Dendritic cell treated with granulocyte-macrophage colony-stimulating factor and Interleukin-4, amounts not matched to agents 40 ng/mL and 50 ng/mL, for 4 days (primary cell): ENCODE measurements at regions not wholly inside any gene's neighbourhood (a gene's known extent, or its start where the extent isn't known, plus 50 kb on each side); places are given as distances from the start of the nearest gene placed in this dataset.

Experiments
- H3K27ac Mint-ChIP-seq: one replicate; pipeline ENCODE4 v1.8.0; 2022; ENCODE audit warnings: mild to moderate bottlenecking, mixed read lengths
- H3K27me3 Mint-ChIP-seq: one replicate; pipeline ENCODE4 v1.8.0; 2022; ENCODE audit warnings: mild to moderate bottlenecking, mixed read lengths
- H3K36me3 Mint-ChIP-seq: one replicate; pipeline ENCODE4 v1.8.0; 2022; ENCODE audit warnings: low read depth, mixed read lengths
- H3K4me1 Mint-ChIP-seq: one replicate; pipeline ENCODE4 v1.8.0; 2022; ENCODE audit warnings: low read depth, mixed read lengths
- H3K4me3 Mint-ChIP-seq: one replicate; pipeline ENCODE4 v1.8.0; 2022; ENCODE audit warnings: mild to moderate bottlenecking, moderate library complexity, mixed read lengths
- H3K9me3 Mint-ChIP-seq: one replicate; pipeline ENCODE4 v1.8.0; 2022; ENCODE audit warnings: mixed read lengths
- intact Hi-C: fragments of 100-400 bp; cut with micrococcal nuclease; formaldehyde crosslinking; loops from one replicate; pipeline ENCODE4 v1.15.0; 2022

DNA sequence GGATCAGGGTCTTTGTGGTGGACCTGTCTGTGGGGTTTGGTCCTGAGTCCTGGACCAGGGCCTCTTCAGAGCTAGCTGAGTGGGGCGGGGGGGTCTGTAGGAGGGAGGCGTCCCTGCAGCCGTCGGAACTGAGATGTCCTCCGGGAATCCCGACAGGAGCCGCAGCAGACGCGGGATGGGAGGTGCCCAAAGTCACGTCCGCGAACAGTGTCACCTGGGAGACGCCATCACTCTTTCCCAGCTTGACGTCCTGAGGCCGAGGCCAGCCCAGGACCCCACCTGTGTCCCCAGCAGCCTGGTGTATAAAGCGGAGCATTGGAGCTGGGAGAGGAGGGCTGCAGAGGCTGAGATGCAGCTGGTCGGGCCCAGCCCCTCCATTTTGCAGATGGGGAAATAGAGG is 1234.7 kb downstream of the BRD1 start:
- H3K36me3 Mint-ChIP-seq: no peaks in the 10 kb centered on the region
- intact Hi-C loops: no loop called here
- no peak overlapping the region for H3K4me3 Mint-ChIP-seq
- H3K27ac Mint-ChIP-seq: no peak overlapping the region
- H3K4me1 Mint-ChIP-seq: no peaks in the 10 kb centered on the region
- no peaks in the 10 kb centered on the region for H3K27me3 Mint-ChIP-seq
- H3K9me3 Mint-ChIP-seq: peaks cover under 1% of the 10 kb centered on the region

DNA sequence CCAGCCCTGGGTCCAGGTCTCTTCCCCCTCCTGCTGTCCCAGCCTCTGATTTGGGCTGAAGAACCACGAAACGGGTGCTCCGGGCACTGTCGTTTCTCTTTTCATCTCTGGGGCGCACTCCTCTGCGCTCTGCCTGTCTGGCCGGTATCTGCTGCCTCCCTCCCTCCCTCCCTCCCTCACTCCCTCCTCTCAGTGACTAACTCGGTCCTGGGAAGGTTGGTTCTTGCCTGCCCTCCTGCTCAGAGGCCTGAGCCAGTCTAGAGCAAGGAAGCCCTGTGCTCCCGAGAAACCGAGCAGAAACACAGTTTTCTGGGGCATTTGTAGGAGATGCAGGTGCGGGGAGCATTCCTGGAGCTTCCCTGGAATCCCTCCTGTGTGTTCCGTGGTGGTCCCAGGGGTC is 1235.2 kb downstream of the BRD1 start:
- H3K27ac Mint-ChIP-seq: no peak overlapping the region
- H3K4me1 Mint-ChIP-seq: no peaks in the 10 kb centered on the region
- no peaks in the 10 kb centered on the region for H3K27me3 Mint-ChIP-seq
- no peaks in the 10 kb centered on the region for H3K9me3 Mint-ChIP-seq
- no peak overlapping the region for H3K4me3 Mint-ChIP-seq
- H3K36me3 Mint-ChIP-seq: no peaks in the 10 kb centered on the region
- intact Hi-C loops: no loop called here

DNA sequence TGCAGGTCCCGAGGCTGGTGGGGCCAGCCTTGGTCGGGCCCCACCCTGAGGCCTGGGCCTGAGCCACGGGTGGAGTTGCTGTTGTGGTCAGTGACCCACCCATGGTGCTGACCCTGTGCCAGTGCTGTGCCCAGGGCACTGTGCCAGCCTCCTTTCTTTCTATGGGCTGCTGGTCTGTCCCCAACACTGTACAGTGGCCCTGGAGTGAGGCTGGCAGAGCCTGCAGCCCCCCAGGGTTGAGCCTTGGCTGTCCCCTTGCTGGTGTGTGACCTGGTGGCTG is 1235.7 kb downstream of the BRD1 start:
- Mint-ChIP-seq H3K27me3 (no peaks in the 10 kb centered on the region), H3K27ac (no peak overlapping the region), H3K9me3 (no peaks in the 10 kb centered on the region), H3K36me3 (no peaks in the 10 kb centered on the region), H3K4me3 (no peak overlapping the region), H3K4me1 (no peaks in the 10 kb centered on the region)
- intact Hi-C loops: no loop called here

DNA sequence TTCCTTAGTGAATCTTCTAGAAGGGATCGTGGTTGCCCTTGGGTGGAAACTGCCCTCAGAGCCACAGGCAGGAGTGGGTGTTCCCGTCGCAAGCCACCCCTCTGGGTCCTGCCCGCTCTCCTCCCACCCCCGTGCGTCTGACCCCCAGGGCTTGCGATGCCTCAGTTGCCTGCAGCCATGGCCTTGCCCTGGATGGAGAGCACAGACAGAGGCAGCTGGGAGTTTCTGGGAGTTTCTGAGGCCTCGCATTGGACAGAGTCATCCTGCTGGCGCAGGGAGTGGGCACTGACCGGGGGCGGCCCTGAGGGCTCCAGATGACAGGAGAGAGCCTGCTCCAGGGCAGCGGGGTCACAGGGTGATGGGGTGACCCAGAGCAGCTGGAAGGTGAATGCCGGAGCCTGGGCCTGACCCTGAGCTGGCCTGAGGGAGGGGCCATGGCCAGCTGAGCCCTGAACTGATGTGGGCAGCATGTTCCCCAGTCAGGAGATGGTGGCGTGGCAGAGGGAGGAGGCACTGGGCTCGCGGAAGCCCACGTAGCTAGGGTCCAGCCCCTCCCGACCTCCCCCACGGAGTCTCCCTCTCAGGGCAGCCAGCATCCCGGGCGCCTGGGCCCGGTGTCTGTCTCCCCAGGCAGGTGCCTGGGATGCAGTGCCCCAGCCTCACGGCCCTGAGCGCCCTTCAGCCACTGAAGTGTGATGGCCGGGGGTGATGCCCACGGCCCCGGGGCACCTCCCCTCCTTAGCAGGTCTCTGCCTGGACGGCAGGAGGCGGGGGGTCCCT is 1236.2 kb downstream of the BRD1 start:
- H3K27ac Mint-ChIP-seq: no peak overlapping the region
- no peaks in the 10 kb centered on the region for H3K9me3 Mint-ChIP-seq
- no peak overlapping the region for H3K4me3 Mint-ChIP-seq
- intact Hi-C loops: no loop called here
- no peaks in the 10 kb centered on the region for H3K4me1 Mint-ChIP-seq
- no peaks in the 10 kb centered on the region for H3K36me3 Mint-ChIP-seq
- H3K27me3 Mint-ChIP-seq: no peaks in the 10 kb centered on the region

DNA sequence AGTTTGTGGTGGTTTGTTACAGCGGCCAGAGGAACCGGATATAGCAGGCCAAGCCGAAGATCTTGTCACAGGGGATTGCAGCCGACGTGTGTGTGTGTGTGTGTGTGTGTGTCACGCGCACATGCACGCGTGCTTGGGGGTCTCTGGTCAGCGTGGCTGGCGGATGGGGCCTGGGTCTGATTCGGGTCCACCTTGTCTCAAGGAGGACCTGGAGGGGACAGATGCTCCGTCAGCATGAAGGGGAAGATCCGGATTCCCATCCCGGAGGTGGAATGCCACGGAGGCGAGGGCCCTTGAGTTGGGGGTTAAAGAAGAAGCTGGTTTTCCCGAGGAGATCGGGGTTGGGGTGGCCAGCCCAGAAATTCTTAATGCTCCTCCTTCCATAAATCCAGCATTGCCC is 1237.8 kb downstream of the BRD1 start:
- H3K36me3 Mint-ChIP-seq: no peaks in the 10 kb centered on the region
- H3K27me3 Mint-ChIP-seq: no peaks in the 10 kb centered on the region
- no peak overlapping the region for H3K4me3 Mint-ChIP-seq
- H3K9me3 Mint-ChIP-seq: no peaks in the 10 kb centered on the region
- H3K27ac Mint-ChIP-seq: no peak overlapping the region
- H3K4me1 Mint-ChIP-seq: no peaks in the 10 kb centered on the region
- intact Hi-C loops: no loop called here

DNA sequence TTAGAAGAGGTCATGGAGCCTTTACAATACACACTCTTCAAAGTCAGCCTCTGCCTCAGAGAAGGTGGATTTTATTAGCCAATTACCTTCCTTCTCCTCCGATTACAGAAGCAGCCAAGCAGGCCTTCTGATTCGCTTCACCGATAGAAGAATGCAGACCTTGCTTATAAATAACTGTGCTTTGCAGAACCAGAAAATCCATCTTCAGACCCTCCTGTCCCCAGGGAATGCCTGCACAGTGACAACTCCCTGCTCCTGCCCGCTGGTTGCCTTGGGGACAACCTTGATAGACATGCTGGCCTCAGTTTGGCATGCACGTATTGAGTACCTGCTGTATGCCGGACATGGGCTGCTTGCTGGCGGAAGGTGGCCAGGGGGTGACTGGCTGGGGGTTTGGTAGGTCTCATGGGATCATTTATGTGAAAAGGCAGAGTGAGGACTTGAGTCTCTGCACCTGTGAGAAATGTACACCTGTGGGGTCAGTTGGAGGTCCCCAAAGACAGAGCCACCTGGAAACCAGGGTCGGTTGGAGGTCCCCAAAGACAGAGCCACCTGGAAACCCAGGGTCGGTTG is 1238.7 kb downstream of the BRD1 start:
- H3K27ac Mint-ChIP-seq: no peak overlapping the region
- H3K4me1 Mint-ChIP-seq: no peaks in the 10 kb centered on the region
- no peak overlapping the region for H3K4me3 Mint-ChIP-seq
- no peaks in the 10 kb centered on the region for H3K27me3 Mint-ChIP-seq
- no peaks in the 10 kb centered on the region for H3K9me3 Mint-ChIP-seq
- no peaks in the 10 kb centered on the region for H3K36me3 Mint-ChIP-seq
- intact Hi-C loops: no loop called here

DNA sequence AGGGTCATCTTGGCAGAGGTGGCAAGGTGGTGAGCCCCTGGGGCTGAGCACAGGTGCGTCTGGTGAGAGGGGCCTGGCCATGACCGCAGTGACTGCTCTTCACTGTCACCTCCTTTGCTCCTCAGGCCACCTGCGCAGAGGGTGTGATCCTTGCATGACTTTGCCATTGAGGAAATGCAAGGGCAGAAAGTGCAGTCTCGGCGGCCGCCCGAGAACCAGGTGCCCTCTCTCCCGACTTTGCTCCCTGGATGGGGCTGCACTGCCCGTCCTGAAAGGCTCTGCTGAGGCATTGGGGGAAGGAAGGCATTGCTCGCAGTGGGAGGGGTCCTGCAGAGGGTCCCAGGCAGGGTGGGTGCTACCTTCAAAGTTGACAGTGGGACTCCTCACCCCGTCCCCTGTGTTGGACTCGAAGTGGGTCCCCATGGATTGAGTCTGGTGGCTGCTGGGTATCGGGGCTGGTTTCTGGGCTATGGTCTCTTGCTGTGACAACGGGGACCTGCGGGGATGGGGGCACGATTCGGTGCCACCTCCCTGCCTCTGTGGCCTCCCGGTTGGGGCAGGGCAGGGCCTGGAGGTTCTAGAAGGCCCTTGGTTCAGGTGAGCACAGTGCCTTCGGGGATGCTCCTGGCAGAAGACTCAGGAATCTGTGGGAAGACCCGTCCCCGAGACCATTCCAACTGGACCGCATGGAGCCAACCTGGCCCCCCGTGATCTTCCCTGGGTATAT is 1239.4 kb downstream of the BRD1 start:
- H3K27me3 Mint-ChIP-seq: no peaks in the 10 kb centered on the region
- intact Hi-C loops: no loop called here
- H3K27ac Mint-ChIP-seq: no peak overlapping the region
- H3K36me3 Mint-ChIP-seq: no peaks in the 10 kb centered on the region
- no peak overlapping the region for H3K4me3 Mint-ChIP-seq
- no peaks in the 10 kb centered on the region for H3K4me1 Mint-ChIP-seq
- no peaks in the 10 kb centered on the region for H3K9me3 Mint-ChIP-seq

DNA sequence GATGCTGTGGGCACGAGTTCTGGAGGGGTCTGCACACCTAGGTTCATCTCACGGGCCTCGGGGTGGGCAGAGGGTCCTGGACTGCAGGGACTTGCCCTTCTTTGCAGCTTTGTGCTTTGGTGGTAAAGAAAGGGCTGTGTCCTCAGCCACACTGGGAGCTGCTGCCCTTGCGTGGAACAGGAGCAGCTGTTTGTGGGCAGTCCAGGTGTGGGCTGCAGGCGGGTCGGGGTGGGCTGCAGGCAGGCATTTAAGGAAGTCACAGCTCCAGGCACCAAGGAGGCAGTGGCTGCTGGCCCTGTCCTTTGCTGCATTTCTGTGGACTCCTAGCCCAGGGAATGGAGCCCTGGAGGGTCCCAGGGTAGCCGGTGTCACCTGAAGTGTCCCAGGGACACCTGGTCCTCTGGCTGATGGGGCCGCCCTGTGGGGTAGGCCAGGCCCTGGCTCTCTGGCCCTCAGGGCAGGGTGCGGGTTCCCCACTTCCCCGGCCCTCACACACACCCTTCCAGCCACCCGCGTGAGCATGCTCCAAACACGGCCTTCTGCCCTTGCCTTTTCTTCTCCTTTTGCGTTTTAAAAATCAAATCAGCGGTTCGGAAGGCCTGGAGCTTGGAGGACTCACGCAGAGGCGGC is 1240.3 kb downstream of the BRD1 start:
- Mint-ChIP-seq H3K4me1 (no peaks in the 10 kb centered on the region), H3K4me3 (no peak overlapping the region), H3K36me3 (no peaks in the 10 kb centered on the region), H3K9me3 (no peaks in the 10 kb centered on the region), H3K27ac (no peak overlapping the region), H3K27me3 (no peaks in the 10 kb centered on the region)
- intact Hi-C loops: no loop called here

DNA sequence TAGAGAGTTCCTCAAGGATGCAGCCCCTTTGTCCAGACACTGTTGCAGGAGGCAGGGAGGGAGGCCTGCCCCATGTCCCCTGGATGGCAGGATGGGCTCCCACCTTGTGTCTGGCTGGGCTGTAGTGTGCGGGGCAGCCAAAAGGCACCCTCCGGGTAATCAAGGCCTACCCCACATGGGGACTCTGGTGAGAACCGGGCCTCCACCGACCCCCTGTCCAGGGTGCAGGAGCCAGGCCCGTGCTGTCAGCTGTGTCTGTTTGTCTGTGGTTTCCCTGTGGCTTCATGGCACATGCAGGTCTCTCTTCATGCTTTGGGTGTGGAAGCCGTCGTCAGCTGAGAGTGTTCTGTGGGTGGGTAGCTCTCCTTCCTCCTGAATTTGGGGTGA is 1240.9 kb downstream of the BRD1 start:
- no peaks in the 10 kb centered on the region for H3K27me3 Mint-ChIP-seq
- intact Hi-C loops: no loop called here
- H3K4me3 Mint-ChIP-seq: no peak overlapping the region
- H3K36me3 Mint-ChIP-seq: no peaks in the 10 kb centered on the region
- no peaks in the 10 kb centered on the region for H3K4me1 Mint-ChIP-seq
- H3K9me3 Mint-ChIP-seq: no peaks in the 10 kb centered on the region
- H3K27ac Mint-ChIP-seq: no peak overlapping the region

DNA sequence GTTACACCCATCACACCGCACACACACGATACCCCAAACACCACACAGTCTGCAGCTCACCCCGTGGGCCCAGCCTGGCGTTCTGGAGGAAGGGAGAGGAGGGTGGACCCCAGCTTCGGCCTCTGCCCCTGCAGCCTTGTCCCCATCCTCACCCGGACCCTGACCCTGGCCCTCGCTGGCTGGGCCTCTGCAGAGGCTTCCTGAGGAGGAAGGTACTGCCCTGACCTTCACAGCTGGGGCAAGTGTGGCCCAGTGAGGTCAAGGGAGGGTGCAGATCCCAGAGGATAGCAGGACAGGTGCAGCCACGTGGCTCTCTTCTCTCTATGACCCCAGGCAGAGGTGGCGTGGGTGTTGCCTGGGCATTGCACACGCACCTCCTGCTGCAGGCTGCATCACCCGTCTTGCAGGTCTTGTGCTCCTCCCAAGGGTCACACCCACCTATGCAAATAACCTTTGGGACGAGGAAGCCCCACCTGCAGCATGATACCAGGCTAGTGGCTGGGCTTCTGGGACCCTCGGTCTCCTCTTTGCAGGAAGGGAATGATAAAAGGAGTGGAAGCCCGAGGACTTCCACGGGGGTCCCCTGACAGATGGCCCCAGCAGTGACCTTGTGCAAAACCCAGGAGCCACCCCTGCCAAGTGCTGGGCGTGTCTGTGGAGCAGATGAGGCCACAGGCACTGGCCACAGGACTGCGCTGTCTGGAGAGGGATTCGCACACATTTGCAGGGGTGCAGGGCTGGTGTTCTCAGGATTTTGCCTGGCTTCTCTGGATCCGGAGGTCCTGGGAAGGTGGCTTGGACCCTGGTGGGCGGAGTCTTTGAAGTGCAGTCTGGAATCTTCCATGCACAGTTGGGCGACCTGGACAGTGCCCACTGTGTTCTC is 1241.5 kb downstream of the BRD1 start:
- Mint-ChIP-seq H3K27ac (no peak overlapping the region), H3K27me3 (no peaks in the 10 kb centered on the region), H3K36me3 (no peaks in the 10 kb centered on the region), H3K4me3 (no peak overlapping the region), H3K4me1 (no peaks in the 10 kb centered on the region), H3K9me3 (no peaks in the 10 kb centered on the region)
- intact Hi-C loops: no loop called here

DNA sequence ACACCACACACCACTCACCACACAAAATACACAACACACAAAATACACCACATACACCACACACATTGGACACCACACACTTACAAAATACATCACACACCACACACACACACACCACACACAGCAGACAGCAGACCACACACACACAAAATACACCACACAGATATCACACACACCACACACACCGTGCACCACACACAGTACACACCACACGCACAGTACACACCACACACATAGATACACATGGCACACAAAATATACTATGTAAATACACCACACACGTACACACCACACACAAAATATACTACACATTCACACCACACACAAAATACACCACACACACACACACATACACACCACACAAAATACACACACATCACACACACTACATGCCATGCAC is 1243.5 kb downstream of the BRD1 start:
- H3K4me3 Mint-ChIP-seq: no peak overlapping the region
- no peaks in the 10 kb centered on the region for H3K9me3 Mint-ChIP-seq
- H3K36me3 Mint-ChIP-seq: no peaks in the 10 kb centered on the region
- no peak overlapping the region for H3K27ac Mint-ChIP-seq
- intact Hi-C loops: no loop called here
- H3K4me1 Mint-ChIP-seq: no peaks in the 10 kb centered on the region
- H3K27me3 Mint-ChIP-seq: no peaks in the 10 kb centered on the region

DNA sequence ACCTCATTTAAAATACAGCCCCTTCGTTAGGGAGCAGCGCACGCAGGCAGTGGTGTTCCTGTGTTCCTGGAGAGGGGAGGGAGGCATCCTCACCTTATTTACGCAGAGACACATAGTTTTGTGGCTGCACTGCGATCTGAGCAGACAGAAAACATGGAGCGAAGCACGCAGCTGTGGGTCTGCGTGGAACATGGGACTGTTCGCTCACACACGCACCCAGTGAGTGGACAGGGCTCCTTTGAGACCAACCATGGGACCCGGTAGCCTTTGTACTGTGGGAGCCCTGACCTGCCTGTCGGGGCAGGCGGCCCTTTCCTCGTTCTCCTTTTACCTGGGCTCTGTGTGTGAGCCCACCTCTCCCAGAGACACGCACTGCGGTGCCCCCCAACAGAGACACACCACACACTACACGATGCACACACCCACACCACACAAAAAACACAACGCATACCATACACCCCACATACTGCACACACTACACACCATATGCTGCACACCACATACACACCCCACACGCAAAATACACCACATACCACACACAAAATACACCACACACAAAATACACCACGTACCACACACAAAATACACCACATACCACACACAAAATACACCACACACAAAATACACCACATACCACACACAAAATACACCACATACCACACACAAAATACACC is 1245.7 kb downstream of the BRD1 start:
- no peaks in the 10 kb centered on the region for H3K4me1 Mint-ChIP-seq
- no peaks in the 10 kb centered on the region for H3K9me3 Mint-ChIP-seq
- no peak overlapping the region for H3K4me3 Mint-ChIP-seq
- H3K36me3 Mint-ChIP-seq: no peaks in the 10 kb centered on the region
- H3K27me3 Mint-ChIP-seq: peaks cover 16% of the 10 kb centered on the region
- intact Hi-C loops: no loop called here
- no peak overlapping the region for H3K27ac Mint-ChIP-seq

DNA sequence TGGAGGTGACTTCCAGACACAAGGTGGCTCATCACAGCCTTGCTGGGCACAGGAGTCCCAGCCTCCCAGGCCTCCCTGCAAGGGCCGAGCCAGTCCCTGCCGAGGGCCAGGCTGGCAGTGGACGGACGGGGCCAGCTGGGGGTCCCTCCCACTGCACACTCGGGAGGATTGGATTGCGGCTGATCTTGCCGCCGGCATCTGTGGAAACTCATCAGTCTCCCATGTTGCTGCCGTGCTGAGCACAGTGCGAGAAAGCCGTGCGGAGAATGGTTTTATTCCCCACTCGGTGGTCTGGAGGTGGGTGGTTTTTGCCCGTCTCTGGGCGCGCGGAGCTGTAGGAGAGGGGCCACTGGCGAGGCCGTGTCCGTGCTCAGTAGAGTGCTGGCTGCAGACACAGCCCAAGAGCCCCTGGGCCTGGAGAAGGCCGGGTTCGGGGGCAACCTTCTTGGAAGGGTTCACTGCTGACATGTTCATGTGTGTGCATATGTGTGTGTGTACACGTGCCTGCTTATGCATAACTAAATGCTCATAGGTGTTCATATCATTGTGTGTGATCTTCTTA is 1246.4 kb downstream of the BRD1 start:
- Mint-ChIP-seq H3K4me1 (no peaks in the 10 kb centered on the region), H3K27ac (no peak overlapping the region), H3K4me3 (no peak overlapping the region), H3K9me3 (no peaks in the 10 kb centered on the region), H3K36me3 (no peaks in the 10 kb centered on the region), H3K27me3 (peaks cover 17% of the 10 kb centered on the region)
- intact Hi-C loops: no loop called here
